Activated effector memory CD4-positive, alpha-beta T cell treated with anti-CD3 and anti-CD28 coated beads, Interleukin-2, amount 50 U/mL, for 16 hours (primary cell): ENCODE measurements at regions not wholly inside any gene's neighbourhood (a gene's known extent, or its start where the extent isn't known, plus 50 kb on each side); places are given as distances from the start of the nearest gene placed in this dataset.
"Not testable (repeated sequence)": the region's sequence is repeated elsewhere in the genome, so short reads cannot be mapped to it uniquely, and the experiment has no call there.

Source experiments
- DNase-seq: peaks from one replicate; pipeline ENCODE4 v3.0.0-alpha.2; 2020

- DNase-seq = no peak
Measured at GRCh38 chr5:60036192-60036938, 142.8 kb upstream of the PDE4D start.

- no peak for DNase-seq
Measured at GRCh38 chr5:60026161-60026560, 132.6 kb upstream of the PDE4D start.

- DNase-seq = no peak
Measured at GRCh38 chr5:60024104-60024503, 130.6 kb upstream of the PDE4D start.

- no peak for DNase-seq
Measured at GRCh38 chr5:60023255-60023654, 129.7 kb upstream of the PDE4D start.

- no peak for DNase-seq
Measured at GRCh38 chr5:60020457-60020856, 126.9 kb upstream of the PDE4D start.

- DNase-seq = not testable (repeated sequence)
Measured at GRCh38 chr5:60018960-60019359, 125.4 kb upstream of the PDE4D start.

GRCh38 chr5:60018091-60018490 lies 124.6 kb upstream of the PDE4D start:
- DNase-seq = no peak

- no peak for DNase-seq
Measured at GRCh38 chr5:60014331-60014730, 120.8 kb upstream of the PDE4D start.

- no peak for DNase-seq
Measured at GRCh38 chr5:60010853-60011252, 117.3 kb upstream of the PDE4D start.

GRCh38 chr5:60010328-60010727 lies 116.8 kb upstream of the PDE4D start:
- no peak for DNase-seq

GRCh38 chr5:60007729-60008128 lies 114.2 kb upstream of the PDE4D start:
- no peak for DNase-seq

GRCh38 chr5:59999056-59999455 lies 105.5 kb upstream of the PDE4D start:
- DNase-seq = no peak

GRCh38 chr5:59992206-59992605 lies 98.7 kb upstream of the PDE4D start:
- no peak for DNase-seq

- DNase-seq = no peak
Measured at GRCh38 chr5:59988396-59988795, 94.9 kb upstream of the PDE4D start.

GRCh38 chr5:59976342-59976741 lies 82.8 kb upstream of the PDE4D start:
- DNase-seq = no peak

GRCh38 chr5:59972043-59972442 lies 78.5 kb upstream of the PDE4D start:
- DNase-seq = no peak

- DNase-seq = no peak
Measured at GRCh38 chr5:59959330-59959729, 65.8 kb upstream of the PDE4D start.

- DNase-seq = no peak
Measured at GRCh38 chr5:59956130-59956783, 62.7 kb upstream of the PDE4D start.

- no peak for DNase-seq
Measured at GRCh38 chr5:59955241-59955640, 61.7 kb upstream of the PDE4D start.

GRCh38 chr5:59943452-59944113 lies 50.1 kb upstream of the PDE4D start:
- DNase-seq = no peak
